AG04449 (cell line): ENCODE measurements at regions not wholly inside any gene's neighbourhood (a gene's known extent, or its start where the extent isn't known, plus 50 kb on each side); places are given as distances from the start of the nearest gene placed in this dataset.
A peak's percentile ranks its signal among the peaks of the same experiment; 100 is the strongest.

Experiments
- CTCF ChIA-PET: fragments of 350-600 bp; formaldehyde crosslinking; extraction: SDS; loops from one replicate; lab custom pipeline; 2021; ENCODE audit warnings: antibody characterized with exemption; lab: Yijun Ruan, JAX
- POLR2A ChIA-PET: fragments of 400-600, 350-600 bp; formaldehyde crosslinking; extraction: SDS; loops from one replicate; lab custom pipeline; 2020; ENCODE audit warnings: antibody characterized with exemption, inconsistent platforms; lab: Yijun Ruan, JAX
- DNase-seq: peaks from one replicate; pipeline ENCODE4 v3.0.0-alpha.2; 2010; ENCODE audit warnings: low read depth, low spot score
- H3K4me3 ChIP-seq: 2 replicates; pipeline ENCODE4 v1.5.1; 2011; ENCODE audit warnings: low read depth, mild to moderate bottlenecking, control low read depth, low read length
- TF ChIP-seq, protein P1 (sequence below): IDR thresholded peaks from one replicate; pipeline ENCODE4 v1.5.1; 2011; ENCODE audit warnings: mild to moderate bottlenecking, moderate library complexity, low read length, control low read depth, inconsistent platforms; ENCODE audit not compliant: insufficient read depth; ENCODE audit errors: missing control alignments

DNA sequence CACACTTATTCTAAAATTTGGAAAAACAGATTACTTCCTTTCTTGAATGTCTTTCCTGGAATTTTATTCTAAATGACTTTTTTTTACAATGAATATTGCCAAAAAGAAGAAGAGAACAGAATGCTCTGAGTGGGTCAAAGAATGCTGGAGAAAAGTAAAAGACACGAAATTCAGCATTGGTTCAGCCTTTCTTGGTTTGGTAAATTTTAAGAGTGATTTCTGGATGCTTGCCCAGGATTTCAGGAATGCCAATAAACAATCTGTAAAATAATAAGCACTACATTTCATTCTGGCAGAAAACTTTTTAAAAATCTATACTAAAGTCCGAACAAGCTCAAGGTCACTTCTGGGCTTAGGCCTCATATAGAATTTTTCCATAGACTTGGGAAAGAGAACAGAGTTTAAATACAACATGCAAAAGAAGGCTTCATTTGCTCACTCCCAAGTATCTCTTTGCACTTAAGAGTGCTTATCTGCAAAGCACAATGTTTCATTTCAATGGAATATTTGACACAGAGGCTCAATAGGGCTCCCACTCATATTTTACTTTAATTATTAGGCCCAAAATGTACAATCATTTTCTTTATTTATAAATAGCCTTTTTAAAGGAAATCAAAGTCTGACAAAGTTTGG lies 359.5 kb upstream of the ANKRD30A start:
- ChIA-PET POLR2A (no interaction called here), CTCF (no interaction called here)
- no peak for DNase-seq
- TF ChIP-seq, protein P1, sequence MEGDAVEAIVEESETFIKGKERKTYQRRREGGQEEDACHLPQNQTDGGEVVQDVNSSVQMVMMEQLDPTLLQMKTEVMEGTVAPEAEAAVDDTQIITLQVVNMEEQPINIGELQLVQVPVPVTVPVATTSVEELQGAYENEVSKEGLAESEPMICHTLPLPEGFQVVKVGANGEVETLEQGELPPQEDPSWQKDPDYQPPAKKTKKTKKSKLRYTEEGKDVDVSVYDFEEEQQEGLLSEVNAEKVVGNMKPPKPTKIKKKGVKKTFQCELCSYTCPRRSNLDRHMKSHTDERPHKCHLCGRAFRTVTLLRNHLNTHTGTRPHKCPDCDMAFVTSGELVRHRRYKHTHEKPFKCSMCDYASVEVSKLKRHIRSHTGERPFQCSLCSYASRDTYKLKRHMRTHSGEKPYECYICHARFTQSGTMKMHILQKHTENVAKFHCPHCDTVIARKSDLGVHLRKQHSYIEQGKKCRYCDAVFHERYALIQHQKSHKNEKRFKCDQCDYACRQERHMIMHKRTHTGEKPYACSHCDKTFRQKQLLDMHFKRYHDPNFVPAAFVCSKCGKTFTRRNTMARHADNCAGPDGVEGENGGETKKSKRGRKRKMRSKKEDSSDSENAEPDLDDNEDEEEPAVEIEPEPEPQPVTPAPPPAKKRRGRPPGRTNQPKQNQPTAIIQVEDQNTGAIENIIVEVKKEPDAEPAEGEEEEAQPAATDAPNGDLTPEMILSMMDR: no peak
- no peak overlapping the region for H3K4me3 ChIP-seq

DNA sequence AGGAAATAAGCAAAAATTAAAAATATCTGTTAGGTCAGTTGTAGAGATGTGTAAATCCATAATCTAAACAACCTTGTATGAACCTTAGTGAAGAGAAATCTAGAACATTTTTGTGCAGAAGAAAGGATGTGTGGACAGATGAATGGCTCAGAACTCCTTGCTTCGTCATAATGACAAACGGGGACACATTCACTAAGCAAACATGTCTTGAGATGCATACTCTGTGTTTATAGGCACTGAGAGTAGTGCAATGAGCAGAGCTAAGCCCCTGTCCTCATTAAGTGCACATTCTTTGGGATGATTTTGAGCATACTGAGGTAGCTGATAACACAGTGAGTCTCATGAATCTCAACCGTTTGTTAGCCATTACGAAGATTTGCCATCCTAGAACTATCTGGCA lies 360.6 kb upstream of the ANKRD30A start:
- POLR2A ChIA-PET: no interaction called here
- DNase-seq: no peak
- no peak overlapping the region for H3K4me3 ChIP-seq
- CTCF ChIA-PET: no interaction called here
- TF ChIP-seq, protein P1: no peak

DNA sequence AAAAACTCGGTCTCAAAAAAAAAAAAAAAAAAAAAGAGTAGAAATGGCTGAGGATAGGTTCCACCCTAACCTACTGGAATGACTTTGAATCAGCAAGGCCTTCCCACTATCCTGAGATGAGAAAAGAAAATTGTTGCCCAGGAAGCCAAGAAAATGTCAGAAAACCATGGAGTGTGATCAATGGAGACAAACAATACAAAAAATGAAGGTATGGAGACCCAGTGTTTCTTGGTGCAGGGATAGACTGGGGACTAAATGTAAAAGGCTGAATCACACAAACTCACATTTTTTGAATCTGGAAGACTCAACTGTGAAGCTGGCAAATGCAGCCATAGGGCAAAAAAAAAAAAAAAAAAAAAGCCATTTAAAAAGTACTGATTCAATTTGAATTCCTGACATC lies 364.3 kb upstream of the ANKRD30A start:
- POLR2A ChIA-PET: no interaction called here
- DNase-seq: no peak
- TF ChIP-seq, protein P1: no peak
- H3K4me3 ChIP-seq: no peak overlapping the region
- CTCF ChIA-PET: interaction anchor here (1.1 to 2.2 kb wide), 3 partner anchors 11 to 1125 kb away, joined by 3 to 10 read pairs (median 5); no protein-coding TSS in a partner anchor

DNA sequence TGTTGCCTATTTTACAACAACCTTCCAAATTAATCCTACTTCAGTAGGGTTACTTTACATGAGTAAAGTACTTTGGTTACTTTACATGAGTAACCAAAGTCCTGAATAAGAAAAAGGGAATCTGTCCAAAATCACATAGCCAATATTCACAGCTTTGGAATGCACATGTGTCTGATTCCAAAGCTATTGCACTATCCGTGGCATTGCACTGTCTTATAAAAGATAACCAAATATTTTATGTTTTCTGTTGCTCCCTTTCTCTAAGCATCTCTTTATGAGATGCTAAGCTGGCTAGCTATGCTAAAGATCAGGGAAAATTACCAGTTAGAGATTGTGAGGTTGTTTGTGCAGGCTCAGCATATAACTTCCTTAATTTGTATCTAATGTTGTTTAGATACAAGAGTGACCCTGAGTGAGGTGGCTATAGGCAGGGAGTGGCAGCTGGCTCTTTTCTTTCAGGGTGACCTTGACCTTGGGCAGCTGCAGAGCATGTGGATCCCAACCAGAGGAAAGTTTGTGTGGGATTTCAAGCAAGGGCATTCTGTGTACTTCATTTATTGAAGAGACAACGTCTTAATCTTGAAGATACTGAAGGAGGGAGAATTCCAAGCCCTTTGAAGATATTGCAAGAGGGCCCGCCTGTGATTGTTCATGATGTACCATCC lies 366.1 kb upstream of the ANKRD30A start:
- H3K4me3 ChIP-seq: no peak overlapping the region
- ChIA-PET CTCF (interaction anchor here (1.1 to 1.2 kb wide), 2 partner anchors 12 to 1122 kb away, joined by 3 read pairs; no protein-coding TSS in a partner anchor), POLR2A (no interaction called here)
- DNase-seq: peak; percentile 68
- TF ChIP-seq, protein P1: no peak

DNA sequence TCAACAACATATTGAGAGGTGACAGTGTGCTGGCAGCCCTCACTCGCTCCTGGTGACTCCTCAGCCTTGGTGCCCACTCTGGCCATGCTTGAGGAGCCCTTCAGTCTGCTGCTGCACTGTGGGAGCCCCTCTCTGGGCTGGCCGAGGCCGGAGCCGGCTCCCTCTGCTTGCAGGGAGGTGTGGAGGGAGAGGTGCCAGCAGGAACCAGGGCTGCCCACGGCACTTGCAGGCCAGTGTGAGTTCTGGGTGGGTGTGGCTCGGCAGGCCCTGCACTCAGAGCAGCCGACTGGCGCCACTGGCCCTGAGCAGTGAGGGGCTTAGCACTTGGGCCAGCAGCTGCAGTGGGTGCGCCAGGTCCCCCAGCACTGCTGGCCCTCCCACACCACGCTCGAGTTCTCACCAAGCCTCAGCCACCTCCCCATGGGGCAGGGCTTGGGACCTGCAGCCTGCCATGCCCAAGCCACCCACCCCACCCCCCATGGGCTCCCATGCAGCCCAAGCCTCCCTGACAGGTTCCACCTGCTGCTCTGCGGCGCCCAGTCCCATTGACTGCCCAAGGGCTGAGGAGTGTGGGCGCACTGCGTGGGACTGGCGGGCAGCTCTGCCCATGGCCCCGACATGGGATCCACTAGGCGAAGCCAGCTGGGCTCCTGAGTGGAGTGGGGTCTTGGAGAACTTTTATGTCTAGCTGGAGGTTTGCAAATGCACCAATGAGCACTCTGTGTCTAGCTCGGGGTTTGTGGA lies 377.1 kb upstream of the ANKRD30A start:
- no peak for DNase-seq
- TF ChIP-seq, protein P1: no peak
- POLR2A ChIA-PET: no interaction called here
- CTCF ChIA-PET: no interaction called here
- H3K4me3 ChIP-seq: no peak overlapping the region
